Central memory CD8-positive, alpha-beta T cell (primary cell): ENCODE measurements at regions not wholly inside any gene's neighbourhood (a gene's known extent, or its start where the extent isn't known, plus 50 kb on each side); places are given as distances from the start of the nearest gene placed in this dataset.

Source experiments
- ATAC-seq: fragments of 150-1000 bp; cut with Tn5 transposase; replicated peaks from 2 replicates; pipeline ENCODE4 v1.10.0; 2022; ENCODE audit warnings: mild to moderate bottlenecking, moderate FRiP score, moderate number of reproducible peaks; ENCODE audit not compliant: poor library complexity, severe bottlenecking; ENCODE audit errors: extremely low read depth
- DNase-seq, 2 donors: peaks; one replicate each; pipeline ENCODE4 v3.0.0; 2021; ENCODE audit warnings: low spot score in 2 of 2
- H3K27ac Mint-ChIP-seq: one replicate; pipeline ENCODE4 v1.8.0; 2022; ENCODE audit warnings: low read depth, mild to moderate bottlenecking, moderate library complexity, mixed read lengths
- H3K27me3 Mint-ChIP-seq: one replicate; pipeline ENCODE4 v1.8.0; 2022; ENCODE audit warnings: mixed read lengths
- H3K36me3 Mint-ChIP-seq: one replicate; pipeline ENCODE4 v1.8.0; 2022; ENCODE audit warnings: mild to moderate bottlenecking, moderate library complexity, mixed read lengths; ENCODE audit not compliant: insufficient read depth
- H3K4me1 Mint-ChIP-seq: one replicate; pipeline ENCODE4 v1.8.0; 2022; ENCODE audit warnings: mixed read lengths
- H3K4me3 Mint-ChIP-seq: one replicate; pipeline ENCODE4 v1.8.0; 2022; ENCODE audit warnings: mild to moderate bottlenecking, moderate library complexity, mixed read lengths
- H3K9me3 Mint-ChIP-seq: one replicate; pipeline ENCODE4 v1.8.0; 2022; ENCODE audit warnings: mixed read lengths

DNA sequence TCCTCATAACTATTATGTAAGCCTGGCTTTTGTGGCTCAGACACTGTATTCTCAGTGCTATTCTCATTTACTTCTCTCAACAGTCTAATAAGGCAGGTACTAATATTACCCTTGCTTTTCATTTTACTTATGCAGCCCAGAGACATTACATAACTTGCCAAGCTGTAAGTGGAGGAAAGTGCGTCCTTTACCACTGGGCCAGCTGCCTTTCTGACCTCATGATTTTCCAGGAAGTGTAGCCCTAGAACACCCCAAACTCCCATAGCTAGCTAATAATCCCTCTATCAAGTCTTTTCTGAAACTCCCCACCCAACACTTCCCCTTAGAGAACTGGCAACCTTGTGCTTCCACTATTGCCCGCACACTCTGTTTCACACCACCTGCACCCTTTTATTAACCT is 192.9 kb upstream of the HMHB1 start:
- Mint-ChIP-seq H3K4me1 (no peaks in the 10 kb centered on the region), H3K9me3 (no peaks in the 10 kb centered on the region), H3K27me3 (peaks cover 7% of the 10 kb centered on the region), H3K4me3 (no peak overlapping the region), H3K27ac (no peak overlapping the region), H3K36me3 (no peaks in the 10 kb centered on the region)
- no peak for ATAC-seq
- no peak for DNase-seq

GRCh38 chr5:143618141-143618540 is 193.8 kb upstream of the HMHB1 start:
- peaks cover 7% of the 10 kb centered on the region for H3K27me3 Mint-ChIP-seq
- no peak overlapping the region for H3K27ac Mint-ChIP-seq
- DNase-seq (no peak), ATAC-seq (no peak)
- H3K4me1 Mint-ChIP-seq, result no peaks in the 10 kb centered on the region
- no peaks in the 10 kb centered on the region for H3K36me3 Mint-ChIP-seq
- no peak overlapping the region for H3K4me3 Mint-ChIP-seq
- no peaks in the 10 kb centered on the region for H3K9me3 Mint-ChIP-seq

DNA sequence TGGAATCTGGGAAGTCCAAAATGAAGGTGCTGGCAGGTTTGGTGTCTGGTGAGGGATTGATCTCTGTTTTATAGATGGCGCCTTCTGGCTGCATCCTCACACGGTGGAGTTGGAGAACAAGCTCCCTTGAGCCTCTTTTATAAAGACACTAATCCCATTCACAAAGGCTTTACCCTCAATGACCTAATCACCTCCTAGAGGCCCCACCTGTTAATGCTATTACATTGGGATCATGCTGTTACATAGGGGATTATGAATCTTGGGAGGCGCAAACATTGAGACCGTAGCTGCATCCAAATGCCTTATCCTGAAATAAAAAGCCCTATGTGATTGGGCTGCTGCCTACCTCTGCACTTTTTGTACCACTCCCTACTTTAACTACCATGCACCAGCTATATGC is 197.1 kb upstream of the HMHB1 start:
- H3K36me3 Mint-ChIP-seq, result no peaks in the 10 kb centered on the region
- DNase-seq (no peak), ATAC-seq (no peak)
- peaks cover 7% of the 10 kb centered on the region for H3K27me3 Mint-ChIP-seq
- no peak overlapping the region for H3K27ac Mint-ChIP-seq
- H3K4me3 Mint-ChIP-seq, result no peak overlapping the region
- no peaks in the 10 kb centered on the region for H3K4me1 Mint-ChIP-seq
- no peaks in the 10 kb centered on the region for H3K9me3 Mint-ChIP-seq

GRCh38 chr5:143613329-143613728 is 198.6 kb upstream of the HMHB1 start:
- Mint-ChIP-seq H3K36me3 (no peaks in the 10 kb centered on the region), H3K4me3 (no peak overlapping the region), H3K27me3 (no peaks in the 10 kb centered on the region), H3K4me1 (no peaks in the 10 kb centered on the region), H3K9me3 (peaks cover 5% of the 10 kb centered on the region), H3K27ac (no peak overlapping the region)
- ATAC-seq, result no peak
- no peak for DNase-seq

GRCh38 chr5:143610946-143611345 is 201.0 kb upstream of the HMHB1 start:
- H3K36me3 Mint-ChIP-seq, result no peaks in the 10 kb centered on the region
- no peak for DNase-seq
- peaks cover 10% of the 10 kb centered on the region for H3K9me3 Mint-ChIP-seq
- no peak for ATAC-seq
- peaks cover 7% of the 10 kb centered on the region for H3K4me1 Mint-ChIP-seq
- no peaks in the 10 kb centered on the region for H3K27me3 Mint-ChIP-seq
- H3K4me3 Mint-ChIP-seq, result no peak overlapping the region
- H3K27ac Mint-ChIP-seq, result no peak overlapping the region

DNA sequence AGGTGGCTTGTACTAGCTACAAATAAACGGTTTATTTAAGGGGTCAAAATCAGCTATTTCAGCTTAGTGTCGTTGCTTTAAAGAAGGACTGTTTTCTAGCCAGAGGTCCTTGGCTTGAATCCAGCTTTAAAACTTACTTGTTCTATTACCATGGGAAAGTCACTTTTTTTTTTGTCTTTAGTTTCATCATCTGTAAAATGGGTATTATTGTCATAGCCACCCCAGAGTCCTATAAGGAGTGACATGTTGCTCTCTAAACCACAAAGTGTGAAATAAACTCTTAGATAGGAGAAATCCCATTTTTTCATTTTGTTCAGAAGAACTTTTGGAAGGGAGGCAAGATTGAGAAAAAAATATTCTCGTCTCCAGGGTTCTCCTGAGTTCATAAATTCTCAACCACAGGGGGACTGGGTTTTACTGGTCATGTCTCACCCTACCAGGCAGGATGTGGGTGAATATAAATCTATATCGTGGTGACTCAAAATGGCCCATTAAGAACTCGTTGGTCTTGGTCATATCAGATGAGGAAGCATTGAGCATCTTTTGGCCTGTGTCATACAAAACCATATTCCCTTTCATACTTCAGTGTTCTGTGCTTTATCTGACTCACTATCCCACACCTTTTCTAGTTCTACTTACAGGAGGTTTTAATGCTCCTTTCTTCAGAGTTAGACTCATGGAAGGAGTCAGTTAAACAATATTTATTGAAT is 202.7 kb upstream of the NR3C1 start:
- H3K27me3 Mint-ChIP-seq, result no peaks in the 10 kb centered on the region
- H3K4me1 Mint-ChIP-seq, result peaks cover 34% of the 10 kb centered on the region
- no peak for DNase-seq
- peaks cover 10% of the 10 kb centered on the region for H3K9me3 Mint-ChIP-seq
- peak; percentile 39 for ATAC-seq
- H3K36me3 Mint-ChIP-seq, result no peaks in the 10 kb centered on the region
- peak overlapping the region; percentile 39 for H3K4me3 Mint-ChIP-seq
- H3K27ac Mint-ChIP-seq, result peak overlapping the region; percentile 34

- H3K36me3 Mint-ChIP-seq, result no peaks in the 10 kb centered on the region
- H3K4me1 Mint-ChIP-seq, result peaks cover 34% of the 10 kb centered on the region
- ATAC-seq, result peak; percentile 76
- peak overlapping the region; percentile 39 for H3K4me3 Mint-ChIP-seq
- no peak overlapping the region for H3K27ac Mint-ChIP-seq
- H3K9me3 Mint-ChIP-seq, result peaks cover 10% of the 10 kb centered on the region
- peak in 1 of 2 donors; percentile 18 for DNase-seq
- no peaks in the 10 kb centered on the region for H3K27me3 Mint-ChIP-seq
These were observed 202.0 kb upstream of the NR3C1 start for GRCh38 chr5:143605403-143606005.

DNA sequence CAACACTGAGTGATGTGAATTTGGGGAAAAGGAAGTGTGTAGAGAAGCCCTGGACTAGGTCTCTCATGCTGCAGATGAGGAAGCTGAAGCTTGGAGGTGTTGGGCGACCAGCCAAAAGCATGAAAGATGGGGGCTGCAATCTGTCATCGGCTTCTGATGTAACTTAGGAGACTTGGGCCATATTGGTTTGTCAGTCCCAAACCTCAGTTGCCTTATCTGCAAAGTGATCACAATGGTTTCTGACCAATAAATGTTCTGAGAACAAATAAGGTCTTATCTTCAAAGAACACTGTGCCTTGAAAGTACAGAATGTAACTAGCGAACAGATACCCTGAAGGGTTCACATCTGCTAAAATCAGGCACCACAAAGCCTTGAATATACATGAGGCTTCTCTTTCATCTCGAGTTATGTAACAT is 198.4 kb upstream of the NR3C1 start:
- Mint-ChIP-seq H3K4me3 (no peak overlapping the region), H3K36me3 (no peaks in the 10 kb centered on the region), H3K27me3 (no peaks in the 10 kb centered on the region), H3K9me3 (no peaks in the 10 kb centered on the region), H3K27ac (no peak overlapping the region), H3K4me1 (peaks cover 34% of the 10 kb centered on the region)
- no peak for DNase-seq
- ATAC-seq, result peak; percentile 46

DNA sequence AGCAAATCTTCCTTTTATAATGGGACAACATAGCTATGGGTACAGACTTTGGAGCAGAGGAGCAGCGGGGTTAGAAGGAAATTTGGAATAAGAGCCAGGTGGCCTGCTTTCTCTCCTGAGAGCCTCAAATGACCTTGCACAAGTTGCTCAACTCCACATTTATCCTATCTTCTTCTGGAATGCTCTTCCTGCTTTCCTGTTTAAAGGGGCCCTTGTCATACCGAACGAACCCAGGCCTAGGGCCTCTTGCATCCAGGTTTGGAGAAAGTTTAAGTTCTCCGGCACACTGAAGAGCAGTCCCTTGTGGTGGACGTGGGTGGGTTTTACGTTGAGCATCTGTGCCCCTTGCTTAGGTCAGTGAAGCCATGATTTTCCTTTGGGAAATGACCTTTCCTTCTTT is 197.9 kb upstream of the NR3C1 start:
- Mint-ChIP-seq H3K4me3 (no peak overlapping the region), H3K9me3 (no peaks in the 10 kb centered on the region), H3K27ac (no peak overlapping the region), H3K27me3 (no peaks in the 10 kb centered on the region), H3K36me3 (no peaks in the 10 kb centered on the region), H3K4me1 (peaks cover 31% of the 10 kb centered on the region)
- ATAC-seq (no peak), DNase-seq (no peak)

- Mint-ChIP-seq H3K4me3 (no peak overlapping the region), H3K27ac (no peak overlapping the region), H3K36me3 (no peaks in the 10 kb centered on the region), H3K9me3 (no peaks in the 10 kb centered on the region), H3K4me1 (peaks cover 23% of the 10 kb centered on the region), H3K27me3 (no peaks in the 10 kb centered on the region)
- ATAC-seq (no peak), DNase-seq (no peak)
These were observed 197.1 kb upstream of the NR3C1 start for GRCh38 chr5:143600396-143601075.

GRCh38 chr5:143599474-143599873 is 196.0 kb upstream of the NR3C1 start:
- no peaks in the 10 kb centered on the region for H3K27me3 Mint-ChIP-seq
- ATAC-seq (no peak), DNase-seq (no peak)
- H3K27ac Mint-ChIP-seq, result no peak overlapping the region
- H3K4me1 Mint-ChIP-seq, result peaks cover 17% of the 10 kb centered on the region
- no peaks in the 10 kb centered on the region for H3K9me3 Mint-ChIP-seq
- no peak overlapping the region for H3K4me3 Mint-ChIP-seq
- H3K36me3 Mint-ChIP-seq, result no peaks in the 10 kb centered on the region

DNA sequence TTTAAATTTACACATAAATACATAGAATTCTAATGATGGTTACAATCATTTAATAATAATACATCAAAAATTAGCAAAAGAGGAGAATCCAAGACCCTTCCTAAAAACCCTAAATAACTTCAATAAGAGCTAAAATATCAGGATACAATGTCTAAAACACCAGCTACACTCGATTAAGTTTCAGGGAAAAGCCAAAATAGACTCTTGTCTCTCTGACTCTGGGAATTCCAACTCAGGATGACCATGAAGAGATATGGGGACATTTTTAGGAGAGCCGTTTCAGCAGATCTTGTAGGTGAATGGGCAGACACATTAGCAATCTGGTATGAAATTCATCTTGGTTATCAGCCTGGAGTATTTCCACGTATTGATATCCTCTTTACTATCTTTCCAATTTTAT is 193.3 kb upstream of the NR3C1 start:
- ATAC-seq (no peak), DNase-seq (no peak)
- no peak overlapping the region for H3K4me3 Mint-ChIP-seq
- no peaks in the 10 kb centered on the region for H3K27me3 Mint-ChIP-seq
- no peaks in the 10 kb centered on the region for H3K36me3 Mint-ChIP-seq
- no peak overlapping the region for H3K27ac Mint-ChIP-seq
- peaks cover 5% of the 10 kb centered on the region for H3K4me1 Mint-ChIP-seq
- H3K9me3 Mint-ChIP-seq, result no peaks in the 10 kb centered on the region
